Dendritic cell treated with granulocyte-macrophage colony-stimulating factor and Interleukin-4, amounts not matched to agents 40 ng/mL and 50 ng/mL, for 4 days (primary cell): ENCODE measurements at regions not wholly inside any gene's neighbourhood (a gene's known extent, or its start where the extent isn't known, plus 50 kb on each side); places are given as distances from the start of the nearest gene placed in this dataset.
"Not testable (repeated sequence)": the region's sequence is repeated elsewhere in the genome, so short reads cannot be mapped to it uniquely, and the experiment has no call there.

Source experiments
- H3K27ac Mint-ChIP-seq: one replicate; pipeline ENCODE4 v1.8.0; 2022; ENCODE audit warnings: mild to moderate bottlenecking, mixed read lengths
- H3K27me3 Mint-ChIP-seq: one replicate; pipeline ENCODE4 v1.8.0; 2022; ENCODE audit warnings: mild to moderate bottlenecking, mixed read lengths
- H3K36me3 Mint-ChIP-seq: one replicate; pipeline ENCODE4 v1.8.0; 2022; ENCODE audit warnings: low read depth, mixed read lengths
- H3K4me1 Mint-ChIP-seq: one replicate; pipeline ENCODE4 v1.8.0; 2022; ENCODE audit warnings: low read depth, mixed read lengths
- H3K4me3 Mint-ChIP-seq: one replicate; pipeline ENCODE4 v1.8.0; 2022; ENCODE audit warnings: mild to moderate bottlenecking, moderate library complexity, mixed read lengths
- H3K9me3 Mint-ChIP-seq: one replicate; pipeline ENCODE4 v1.8.0; 2022; ENCODE audit warnings: mixed read lengths
- intact Hi-C: fragments of 100-400 bp; cut with micrococcal nuclease; formaldehyde crosslinking; loops from one replicate; pipeline ENCODE4 v1.15.0; 2022

DNA sequence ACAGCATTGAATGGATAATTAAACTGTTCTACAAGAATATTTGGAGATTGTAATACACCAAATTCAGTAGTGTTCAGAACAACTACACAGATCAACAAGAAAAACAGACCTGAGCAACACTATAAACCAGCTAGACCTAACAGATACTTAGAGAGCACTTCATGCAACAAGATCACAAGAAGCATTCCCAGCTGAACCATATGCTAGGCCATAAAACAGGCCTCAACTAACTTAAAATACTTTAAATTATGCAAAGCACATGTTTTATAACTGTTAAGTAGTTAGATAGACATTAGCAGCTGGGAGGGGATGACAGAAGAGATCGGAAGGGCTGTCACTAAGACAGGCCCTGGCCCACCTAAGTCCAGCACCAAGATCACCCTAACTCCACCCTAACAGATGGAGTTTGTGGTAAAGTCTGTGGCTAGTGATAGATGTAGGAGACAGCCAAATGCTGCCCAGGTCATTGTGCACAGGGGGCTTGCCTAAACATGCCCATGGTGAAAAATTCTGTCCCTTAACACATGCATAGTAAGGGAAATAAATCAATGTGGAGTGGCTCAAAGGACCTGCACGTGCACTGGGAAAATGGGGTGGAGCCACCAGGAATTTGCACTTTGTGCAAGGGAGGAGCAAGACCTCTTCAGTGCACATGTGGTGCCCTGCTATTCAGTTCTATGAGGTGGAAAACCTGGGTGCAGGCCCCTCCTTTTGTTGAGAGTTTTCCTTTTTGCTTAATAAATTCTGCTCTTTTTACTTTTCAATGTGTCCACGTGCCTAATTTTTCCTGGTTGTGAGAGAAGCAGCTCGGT lies 567.8 kb upstream of the NRG3 start:
- H3K4me1 Mint-ChIP-seq = no peaks in the 10 kb centered on the region
- no peak overlapping the region for H3K27ac Mint-ChIP-seq
- intact Hi-C loops = no loop called here
- H3K9me3 Mint-ChIP-seq = peaks cover 17% of the 10 kb centered on the region
- no peaks in the 10 kb centered on the region for H3K36me3 Mint-ChIP-seq
- H3K4me3 Mint-ChIP-seq = no peak overlapping the region
- no peaks in the 10 kb centered on the region for H3K27me3 Mint-ChIP-seq

GRCh38 chr10:81309041-81309552 lies 565.9 kb upstream of the NRG3 start:
- no peaks in the 10 kb centered on the region for H3K27me3 Mint-ChIP-seq
- no peak overlapping the region for H3K4me3 Mint-ChIP-seq
- no peak overlapping the region for H3K27ac Mint-ChIP-seq
- H3K9me3 Mint-ChIP-seq = peaks cover 17% of the 10 kb centered on the region
- H3K36me3 Mint-ChIP-seq = no peaks in the 10 kb centered on the region
- intact Hi-C loops = no loop called here
- no peaks in the 10 kb centered on the region for H3K4me1 Mint-ChIP-seq

DNA sequence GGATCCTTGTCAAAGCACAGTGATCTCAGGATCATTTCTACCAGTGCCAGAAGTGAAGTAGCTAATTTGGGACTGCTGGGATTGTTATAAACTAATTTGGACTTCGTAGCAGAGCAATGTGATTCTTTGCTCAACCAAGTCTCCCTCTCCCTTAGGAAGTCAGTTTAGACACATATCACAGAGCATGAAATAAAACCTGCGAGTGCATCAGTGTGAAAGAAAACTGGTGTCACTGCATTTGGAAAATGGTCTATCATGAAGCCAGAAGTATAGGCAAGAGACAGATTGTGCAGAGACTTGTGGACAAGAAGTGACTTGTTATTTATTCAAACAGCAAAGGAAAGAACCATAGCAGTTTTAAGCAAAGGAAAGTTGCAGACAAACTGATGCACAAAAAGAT lies 560.5 kb upstream of the NRG3 start:
- intact Hi-C loops = no loop called here
- Mint-ChIP-seq H3K4me1 (no peaks in the 10 kb centered on the region), H3K4me3 (no peak overlapping the region), H3K27me3 (no peaks in the 10 kb centered on the region), H3K36me3 (no peaks in the 10 kb centered on the region), H3K9me3 (no peaks in the 10 kb centered on the region), H3K27ac (no peak overlapping the region)

- intact Hi-C loops = no loop called here
- Mint-ChIP-seq H3K9me3 (no peaks in the 10 kb centered on the region), H3K27me3 (no peaks in the 10 kb centered on the region), H3K4me1 (no peaks in the 10 kb centered on the region), H3K4me3 (no peak overlapping the region), H3K36me3 (no peaks in the 10 kb centered on the region), H3K27ac (no peak overlapping the region)
Measured at GRCh38 chr10:81315026-81315425, 560.0 kb upstream of the NRG3 start.

GRCh38 chr10:81348003-81348402 lies 527.0 kb upstream of the NRG3 start:
- intact Hi-C loops = no loop called here
- H3K27me3 Mint-ChIP-seq = no peaks in the 10 kb centered on the region
- H3K36me3 Mint-ChIP-seq = no peaks in the 10 kb centered on the region
- no peaks in the 10 kb centered on the region for H3K4me1 Mint-ChIP-seq
- no peaks in the 10 kb centered on the region for H3K9me3 Mint-ChIP-seq
- H3K4me3 Mint-ChIP-seq = no peak overlapping the region
- no peak overlapping the region for H3K27ac Mint-ChIP-seq

GRCh38 chr10:81367132-81367531 lies 507.9 kb upstream of the NRG3 start:
- no peaks in the 10 kb centered on the region for H3K27me3 Mint-ChIP-seq
- H3K9me3 Mint-ChIP-seq = no peaks in the 10 kb centered on the region
- intact Hi-C loops = no loop called here
- H3K27ac Mint-ChIP-seq = no peak overlapping the region
- H3K4me1 Mint-ChIP-seq = no peaks in the 10 kb centered on the region
- no peak overlapping the region for H3K4me3 Mint-ChIP-seq
- H3K36me3 Mint-ChIP-seq = no peaks in the 10 kb centered on the region

- H3K4me1 Mint-ChIP-seq = no peaks in the 10 kb centered on the region
Measured at GRCh38 chr10:81386817-81387216, 488.2 kb upstream of the NRG3 start.

GRCh38 chr10:81403451-81403850 lies 471.5 kb upstream of the NRG3 start:
- Mint-ChIP-seq H3K4me1 (no peaks in the 10 kb centered on the region), H3K4me3 (no peak overlapping the region), H3K27me3 (no peaks in the 10 kb centered on the region), H3K9me3 (no peaks in the 10 kb centered on the region), H3K27ac (no peak overlapping the region), H3K36me3 (no peaks in the 10 kb centered on the region)
- intact Hi-C loops = no loop called here

More at GRCh38 chr10:81386817-81387216, 488.2 kb upstream of the NRG3 start:
- Mint-ChIP-seq H3K27ac (no peak overlapping the region), H3K4me3 (no peak overlapping the region), H3K27me3 (no peaks in the 10 kb centered on the region), H3K36me3 (no peaks in the 10 kb centered on the region), H3K9me3 (peaks cover 6% of the 10 kb centered on the region)
- intact Hi-C loops = no loop called here

GRCh38 chr10:81405399-81405798 lies 469.6 kb upstream of the NRG3 start:
- no peaks in the 10 kb centered on the region for H3K36me3 Mint-ChIP-seq
- H3K4me3 Mint-ChIP-seq = no peak overlapping the region
- H3K4me1 Mint-ChIP-seq = no peaks in the 10 kb centered on the region
- H3K9me3 Mint-ChIP-seq = no peaks in the 10 kb centered on the region
- no peak overlapping the region for H3K27ac Mint-ChIP-seq
- intact Hi-C loops = no loop called here
- no peaks in the 10 kb centered on the region for H3K27me3 Mint-ChIP-seq

GRCh38 chr10:81414038-81414437 lies 461.0 kb upstream of the NRG3 start:
- Mint-ChIP-seq H3K9me3 (no peaks in the 10 kb centered on the region), H3K4me3 (no peak overlapping the region), H3K27me3 (no peaks in the 10 kb centered on the region), H3K27ac (no peak overlapping the region), H3K36me3 (no peaks in the 10 kb centered on the region), H3K4me1 (no peaks in the 10 kb centered on the region)
- intact Hi-C loops = no loop called here

DNA sequence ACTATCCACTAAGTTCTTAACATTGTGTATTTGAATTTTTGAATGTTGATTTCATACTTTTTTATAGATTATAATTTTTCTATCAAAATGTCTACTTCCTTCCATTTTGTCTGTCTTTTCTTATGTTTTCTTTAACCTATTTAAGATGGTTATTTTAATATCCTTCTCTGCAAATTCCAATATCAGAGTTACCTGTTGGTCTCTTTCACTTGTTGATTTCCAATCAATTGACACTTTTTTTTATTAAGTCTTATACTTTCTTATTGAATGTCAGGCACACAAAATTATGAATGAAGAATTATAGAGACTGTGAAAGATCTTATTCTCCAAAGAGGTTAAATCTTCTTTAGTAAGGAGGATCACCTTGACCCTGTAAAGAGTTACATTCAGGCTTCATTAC lies 448.3 kb upstream of the NRG3 start:
- no peak overlapping the region for H3K4me3 Mint-ChIP-seq
- no peaks in the 10 kb centered on the region for H3K27me3 Mint-ChIP-seq
- intact Hi-C loops = no loop called here
- no peak overlapping the region for H3K27ac Mint-ChIP-seq
- H3K9me3 Mint-ChIP-seq = peaks cover 16% of the 10 kb centered on the region
- no peaks in the 10 kb centered on the region for H3K4me1 Mint-ChIP-seq
- no peaks in the 10 kb centered on the region for H3K36me3 Mint-ChIP-seq

GRCh38 chr10:81428456-81429134 lies 446.4 kb upstream of the NRG3 start:
- intact Hi-C loops = no loop called here
- Mint-ChIP-seq H3K9me3 (peaks cover 17% of the 10 kb centered on the region), H3K4me3 (no peak overlapping the region)

GRCh38 chr10:81439445-81439844 lies 435.5 kb upstream of the NRG3 start:
- Mint-ChIP-seq H3K36me3 (no peaks in the 10 kb centered on the region), H3K9me3 (peaks cover 20% of the 10 kb centered on the region), H3K27me3 (no peaks in the 10 kb centered on the region), H3K27ac (no peak overlapping the region), H3K4me3 (no peak overlapping the region), H3K4me1 (no peaks in the 10 kb centered on the region)
- intact Hi-C loops = no loop called here

More at GRCh38 chr10:81428456-81429134, 446.4 kb upstream of the NRG3 start:
- Mint-ChIP-seq H3K27me3 (no peaks in the 10 kb centered on the region), H3K27ac (no peak overlapping the region), H3K36me3 (no peaks in the 10 kb centered on the region), H3K4me1 (no peaks in the 10 kb centered on the region)

- H3K36me3 Mint-ChIP-seq, H3K4me3 Mint-ChIP-seq, H3K27ac Mint-ChIP-seq, intact Hi-C loops, H3K27me3 Mint-ChIP-seq, H3K4me1 Mint-ChIP-seq: not testable (repeated sequence)
- H3K9me3 Mint-ChIP-seq = peaks cover 24% of the 10 kb centered on the region
Measured at GRCh38 chr10:81441624-81442023, 433.4 kb upstream of the NRG3 start.
